Keratinocyte (primary cell): ENCODE measurements at regions not wholly inside any gene's neighbourhood (a gene's known extent, or its start where the extent isn't known, plus 50 kb on each side); places are given as distances from the start of the nearest gene placed in this dataset.

Experiments used
- DNase-seq: peaks from one replicate; pipeline ENCODE4 v3.0.0-alpha.2; 2011; ENCODE audit warnings: low read depth, missing footprints, low spot score
- FAIRE-seq: peaks from 2 replicates; lab custom pipeline; 2011; peaks lifted over from hg19 to GRCh38; lab: Jason Lieb, UNC
- H2AFZ ChIP-seq: 2 replicates; pipeline ENCODE4 v1.6.0; 2012; ENCODE audit warnings: low read length, control low read depth, inconsistent platforms; ENCODE audit not compliant: control insufficient read depth
- H3K27ac ChIP-seq: 2 replicates; pipeline ENCODE4 v1.5.1; 2011; ENCODE audit warnings: low read length; ENCODE audit not compliant: control insufficient read depth, insufficient read depth
- H3K27me3 ChIP-seq: 3 replicates; pipeline ENCODE4 v1.6.0; 2011; ENCODE audit warnings: low read length; ENCODE audit not compliant: control insufficient read depth, insufficient read depth; ENCODE audit errors: extremely low read depth
- H3K36me3 ChIP-seq, 2 experiments: 2 replicates in 1 of 2; 3 replicates in 1 of 2; pipeline ENCODE4 v1.5.1; 2011; ENCODE audit warnings: low read length in 2 of 2, mild to moderate bottlenecking in 1 of 2; ENCODE audit not compliant: control insufficient read depth in 2 of 2, insufficient read depth in 2 of 2; ENCODE audit errors: extremely low read depth in 1 of 2
- H3K4me1 ChIP-seq: 3 replicates; pipeline ENCODE4 v1.5.1; 2011; ENCODE audit warnings: low read length; ENCODE audit not compliant: control insufficient read depth, insufficient read depth; ENCODE audit errors: extremely low read depth
- H3K4me2 ChIP-seq: 3 replicates; pipeline ENCODE4 v1.6.0; 2011; ENCODE audit warnings: low read depth, low read length; ENCODE audit not compliant: control insufficient read depth, insufficient read depth; ENCODE audit errors: extremely low read depth
- H3K4me3 ChIP-seq, 3 experiments: fragments of 200-600 bp in 1 of 3; sonication (generic) in 1 of 3; 2 replicates in 2 of 3; 3 replicates in 1 of 3; pipeline ENCODE4 v1.5.1; 2011 to 2016; ENCODE audit warnings: low read length in 3 of 3, mild to moderate bottlenecking in 3 of 3, control low read depth in 2 of 3, inconsistent platforms in 1 of 3, low read depth in 1 of 3, mixed read lengths in 1 of 3, mixed run types in 1 of 3, moderate library complexity in 1 of 3; ENCODE audit not compliant: control insufficient read depth in 2 of 3, insufficient read depth in 2 of 3; ENCODE audit errors: extremely low read depth in 1 of 3
- H3K79me2 ChIP-seq: 2 replicates; pipeline ENCODE4 v1.6.0; 2012; ENCODE audit warnings: low read length; ENCODE audit not compliant: control insufficient read depth, insufficient read depth
- H3K9ac ChIP-seq: 3 replicates; pipeline ENCODE4 v1.6.0; 2011; ENCODE audit warnings: low read length; ENCODE audit not compliant: control insufficient read depth, insufficient read depth; ENCODE audit errors: extremely low read depth
- H3K9me1 ChIP-seq: 3 replicates; pipeline ENCODE4 v1.6.0; 2011; ENCODE audit warnings: low read length; ENCODE audit not compliant: control insufficient read depth, insufficient read depth; ENCODE audit errors: extremely low read depth
- H3K9me3 ChIP-seq: 2 replicates; pipeline ENCODE4 v1.5.1; 2012; ENCODE audit warnings: low read depth, low read length; ENCODE audit not compliant: control insufficient read depth
- H4K20me1 ChIP-seq: 3 replicates; pipeline ENCODE4 v1.6.0; 2011; ENCODE audit warnings: low read length; ENCODE audit not compliant: control insufficient read depth, insufficient read depth; ENCODE audit errors: extremely low read depth
- CTCF ChIP-seq, 3 experiments: IDR thresholded peaks in 1 of 3; conservative IDR thresholded peaks in 1 of 3; optimal IDR thresholded peaks in 1 of 3; 2 replicates in 2 of 3; 3 replicates in 1 of 3; pipeline versions ENCODE3 to v1.5.1; 2011; ENCODE audit warnings: low read length in 3 of 3, mild to moderate bottlenecking in 3 of 3, moderate library complexity in 2 of 3, control low read depth in 1 of 3, inconsistent platforms in 1 of 3; ENCODE audit not compliant: insufficient read depth in 2 of 3; ENCODE audit errors: extremely low read depth in 1 of 3
- EZH2 ChIP-seq: IDR thresholded peaks from one replicate; pipeline ENCODE4 v1.6.1; 2012; ENCODE audit warnings: inconsistent platforms, mild to moderate bottlenecking, low read length, moderate library complexity
- dilution Hi-C: fragments of 300-500 bp; cut with MboI; formaldehyde crosslinking; loops from one replicate; pipeline ENCODE4 v1.7.0; 2020; ENCODE audit warnings: low sequenced_read_pairs; ENCODE audit not compliant: extremely low pct_ligation_motif_present

DNA sequence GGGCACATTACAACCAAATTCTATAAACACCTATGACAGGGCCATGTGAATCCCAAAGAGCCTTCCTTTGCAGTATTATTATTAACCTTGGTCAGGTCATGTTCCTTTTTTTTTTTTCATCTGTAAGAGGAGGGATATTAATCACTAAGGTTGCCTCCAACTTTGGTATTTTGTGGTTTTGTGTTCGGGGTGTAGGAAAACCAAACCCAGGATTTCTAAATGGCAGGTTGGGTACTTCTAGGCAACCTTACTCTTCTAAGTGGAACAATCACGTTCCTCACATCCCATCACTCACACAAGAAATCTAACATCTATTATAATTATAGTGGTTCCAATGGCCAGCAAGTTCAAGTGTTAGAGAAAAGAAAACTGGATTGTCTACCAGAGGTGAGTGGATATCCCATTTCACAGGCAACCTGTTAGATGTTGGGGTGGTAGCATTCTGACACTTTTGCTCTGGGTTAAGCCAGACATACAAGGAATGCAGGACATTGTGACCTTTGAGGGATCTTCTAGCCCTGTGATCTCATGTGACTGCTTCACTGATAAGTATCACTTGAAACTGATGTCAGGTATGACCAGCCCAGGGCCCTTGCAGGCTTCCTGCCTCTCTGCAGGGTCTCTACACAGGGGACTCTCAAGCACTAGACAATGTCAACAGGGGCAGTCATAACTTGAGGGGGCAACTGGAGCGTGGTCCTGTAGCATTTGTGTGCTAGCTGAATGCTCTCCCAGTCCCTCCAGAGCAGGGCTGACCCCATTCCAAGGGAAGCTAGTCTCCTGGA is 126.2 kb upstream of the VLDLR start:
- dilution Hi-C loops, result no loop called here
- H3K36me3 ChIP-seq, result no peaks in the 10 kb centered on the region
- H3K4me3 ChIP-seq, result no peak overlapping the region
- no peak for TF ChIP-seq CTCF (optimal IDR thresholded peaks at IDR 0.05 in 1 of 3, IDR thresholded peaks at IDR 0.05 in 1 of 3, conservative IDR thresholded peaks at IDR 0.05 in 1 of 3; ENCODE audit: extremely low read depth in 1 of 3, insufficient read depth in 2 of 3, low read length in 3 of 3)
- TF ChIP-seq EZH2, result no peak
- no peak overlapping the region for H2AFZ ChIP-seq
- FAIRE-seq (no peak), DNase-seq (no peak)
- H3K4me1 ChIP-seq, result no peaks in the 10 kb centered on the region
- no peaks in the 10 kb centered on the region for H3K9me3 ChIP-seq
- H3K27ac ChIP-seq, result no peak overlapping the region
- H3K27me3 ChIP-seq, result no peaks in the 10 kb centered on the region
- no peak overlapping the region for H3K9ac ChIP-seq
- no peaks in the 10 kb centered on the region for H3K9me1 ChIP-seq
- no peak overlapping the region for H3K4me2 ChIP-seq
- H4K20me1 ChIP-seq, result no peaks in the 10 kb centered on the region
- no peaks in the 10 kb centered on the region for H3K79me2 ChIP-seq

- no peaks in the 10 kb centered on the region for H3K9me3 ChIP-seq
- H3K9ac ChIP-seq, result no peak overlapping the region
- FAIRE-seq (no peak), DNase-seq (no peak)
- no peaks in the 10 kb centered on the region for H3K79me2 ChIP-seq
- H3K4me2 ChIP-seq, result no peak overlapping the region
- no peaks in the 10 kb centered on the region for H3K4me1 ChIP-seq
- no peaks in the 10 kb centered on the region for H4K20me1 ChIP-seq
- no peaks in the 10 kb centered on the region for H3K36me3 ChIP-seq
- no peak overlapping the region for H2AFZ ChIP-seq
- H3K27ac ChIP-seq, result no peak overlapping the region
- H3K9me1 ChIP-seq, result no peaks in the 10 kb centered on the region
- TF ChIP-seq CTCF (optimal IDR thresholded peaks at IDR 0.05 in 1 of 3, IDR thresholded peaks at IDR 0.05 in 1 of 3, conservative IDR thresholded peaks at IDR 0.05 in 1 of 3; ENCODE audit: extremely low read depth in 1 of 3, insufficient read depth in 2 of 3, low read length in 3 of 3) (no peak), EZH2 (no peak)
- H3K4me3 ChIP-seq, result no peak overlapping the region
- dilution Hi-C loops, result no loop called here
- no peaks in the 10 kb centered on the region for H3K27me3 ChIP-seq
These were observed 125.4 kb upstream of the VLDLR start for GRCh38 chr9:2496169-2496568.
